HCT116 (cell line): ENCODE measurements at regions not wholly inside any gene's neighbourhood (a gene's known extent, or its start where the extent isn't known, plus 50 kb on each side); places are given as distances from the start of the nearest gene placed in this dataset.

Experiments
- CEBPB ChIP-seq: IDR thresholded peaks from 2 replicates; pipeline ENCODE4 v1.6.1; 2012; ENCODE audit warnings: low read depth
- CTCF ChIP-seq, 3 experiments: fragments of 200-600 bp in 1 of 3; sonication (generic) in 1 of 3; IDR thresholded peaks in 2 of 3; conservative IDR thresholded peaks in 1 of 3; 2 replicates each; pipeline ENCODE4 v1.5.1; 2012 to 2017; ENCODE audit warnings: low read depth in 2 of 3, low read length in 2 of 3, antibody characterized with exemption in 1 of 3, borderline replicate concordance in 1 of 3, control low read depth in 1 of 3, mild to moderate bottlenecking in 1 of 3, mixed read lengths in 1 of 3, mixed run types in 1 of 3, moderate library complexity in 1 of 3; ENCODE audit not compliant: insufficient read depth in 1 of 3
- ELF1 ChIP-seq: IDR thresholded peaks from 2 replicates; pipeline ENCODE4 v1.6.1; 2012; ENCODE audit warnings: low read depth, borderline replicate concordance
- EZH2phosphoT487 ChIP-seq: fragments of 200-600 bp; IDR thresholded peaks from 2 replicates; pipeline ENCODE4 v1.6.1; 2018; ENCODE audit warnings: antibody characterized with exemption, borderline replicate concordance
- FOSL1 ChIP-seq: IDR thresholded peaks from 2 replicates; pipeline ENCODE4 v1.6.1; 2012; ENCODE audit warnings: low read depth
- POLR2A ChIP-seq: IDR thresholded peaks from 2 replicates; pipeline ENCODE4 v1.7.0; 2011; ENCODE audit warnings: borderline replicate concordance; ENCODE audit not compliant: insufficient read depth, insufficient read length; ENCODE audit errors: extremely low read depth
- RAD21 ChIP-seq: IDR thresholded peaks from 2 replicates; pipeline ENCODE4 v1.6.1; 2012; ENCODE audit warnings: low read depth, mild to moderate bottlenecking
- REST ChIP-seq: IDR thresholded peaks from 2 replicates; pipeline ENCODE4 v1.6.1; 2012; ENCODE audit warnings: low read depth
- SIN3A ChIP-seq: IDR thresholded peaks from 2 replicates; pipeline ENCODE4 v1.6.1; 2012; ENCODE audit warnings: low read depth
- YY1 ChIP-seq: IDR thresholded peaks from 2 replicates; pipeline ENCODE4 v1.6.1; 2011; ENCODE audit warnings: low read length, low read depth, moderate library complexity, mild to moderate bottlenecking; ENCODE audit not compliant: insufficient replicate concordance; ENCODE audit errors: extremely low read depth
- TF ChIP-seq, protein P1 (sequence below): IDR thresholded peaks from 2 replicates; pipeline ENCODE4 v1.6.1; 2011; ENCODE audit warnings: mild to moderate bottlenecking, low read length, moderate library complexity; ENCODE audit not compliant: insufficient replicate concordance; ENCODE audit errors: extremely low read depth

- TF ChIP-seq REST (no peak), CTCF (IDR thresholded peaks at IDR 0.05 in 2 of 3, conservative IDR thresholded peaks at IDR 0.05 in 1 of 3; ENCODE audit: borderline replicate concordance in 1 of 3, insufficient read depth in 1 of 3, low read depth in 2 of 3, low read length in 2 of 3) (no peak), ELF1 (no peak), SIN3A (no peak), YY1 (no peak), EZH2phosphoT487 (no peak), RAD21 (no peak), POLR2A (no peak), FOSL1 (no peak), CEBPB (no peak)
- TF ChIP-seq, protein P1, sequence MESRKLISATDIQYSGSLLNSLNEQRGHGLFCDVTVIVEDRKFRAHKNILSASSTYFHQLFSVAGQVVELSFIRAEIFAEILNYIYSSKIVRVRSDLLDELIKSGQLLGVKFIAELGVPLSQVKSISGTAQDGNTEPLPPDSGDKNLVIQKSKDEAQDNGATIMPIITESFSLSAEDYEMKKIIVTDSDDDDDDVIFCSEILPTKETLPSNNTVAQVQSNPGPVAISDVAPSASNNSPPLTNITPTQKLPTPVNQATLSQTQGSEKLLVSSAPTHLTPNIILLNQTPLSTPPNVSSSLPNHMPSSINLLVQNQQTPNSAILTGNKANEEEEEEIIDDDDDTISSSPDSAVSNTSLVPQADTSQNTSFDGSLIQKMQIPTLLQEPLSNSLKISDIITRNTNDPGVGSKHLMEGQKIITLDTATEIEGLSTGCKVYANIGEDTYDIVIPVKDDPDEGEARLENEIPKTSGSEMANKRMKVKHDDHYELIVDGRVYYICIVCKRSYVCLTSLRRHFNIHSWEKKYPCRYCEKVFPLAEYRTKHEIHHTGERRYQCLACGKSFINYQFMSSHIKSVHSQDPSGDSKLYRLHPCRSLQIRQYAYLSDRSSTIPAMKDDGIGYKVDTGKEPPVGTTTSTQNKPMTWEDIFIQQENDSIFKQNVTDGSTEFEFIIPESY = no peak
Measured at GRCh38 chr13:55554741-55555140, 1586.0 kb upstream of the PRR20A start.
